ENCODE measurements at regions not wholly inside any gene's neighbourhood (a gene's known extent, or its start where the extent isn't known, plus 50 kb on each side); places are given as distances from the start of the nearest gene placed in this dataset.
A peak's percentile ranks its signal among the peaks of the same experiment; 100 is the strongest.

- TF ChIP-seq CTCF (conservative IDR thresholded peaks at IDR 0.05; ENCODE audit: low read length): no peak
- no peak overlapping the region for H3K4me3 ChIP-seq (ENCODE audit: low read length)
- DNase-seq (ENCODE audit: low read depth): no peak
Observed at GRCh38 chr9:107173422-107174180, 109.5 kb upstream of the RAD23B start.

- TF ChIP-seq CTCF (conservative IDR thresholded peaks at IDR 0.05; ENCODE audit: low read length): no peak
- H3K4me3 ChIP-seq (ENCODE audit: low read length): no peak overlapping the region
- peak; percentile 49 for DNase-seq (ENCODE audit: low read depth)
Observed at GRCh38 chr9:107174441-107174840, 108.6 kb upstream of the RAD23B start.

- peak; percentile 30 for DNase-seq (ENCODE audit: low read depth)
- H3K4me3 ChIP-seq (ENCODE audit: low read length): no peak overlapping the region
- no peak for TF ChIP-seq CTCF (conservative IDR thresholded peaks at IDR 0.05; ENCODE audit: low read length)
Observed at GRCh38 chr9:107175041-107175440, 108.0 kb upstream of the RAD23B start.

- no peak for TF ChIP-seq CTCF (conservative IDR thresholded peaks at IDR 0.05; ENCODE audit: low read length)
- no peak overlapping the region for H3K4me3 ChIP-seq (ENCODE audit: low read length)
- peak; percentile 31 for DNase-seq (ENCODE audit: low read depth)
Observed at GRCh38 chr9:107175816-107176435, 107.2 kb upstream of the RAD23B start.

- TF ChIP-seq CTCF (conservative IDR thresholded peaks at IDR 0.05; ENCODE audit: low read length): no peak
- no peak overlapping the region for H3K4me3 ChIP-seq (ENCODE audit: low read length)
- peak; percentile 83 for DNase-seq (ENCODE audit: low read depth)
Observed at GRCh38 chr9:107176436-107177151, 106.5 kb upstream of the RAD23B start.

- no peak for TF ChIP-seq CTCF (conservative IDR thresholded peaks at IDR 0.05; ENCODE audit: low read length)
Observed at GRCh38 chr9:107177243-107177839, 105.7 kb upstream of the RAD23B start.

More at GRCh38 chr9:107177243-107177839, 105.7 kb upstream of the RAD23B start:
- DNase-seq (ENCODE audit: low read depth): no peak
- H3K4me3 ChIP-seq (ENCODE audit: low read length): no peak overlapping the region

Data from AG10803 (cell line).